D341Med (cell line): ENCODE measurements at regions not wholly inside any gene's neighbourhood (a gene's known extent, or its start where the extent isn't known, plus 50 kb on each side); places are given as distances from the start of the nearest gene placed in this dataset.
A peak's percentile ranks its signal among the peaks of the same experiment; 100 is the strongest.
"Not testable (repeated sequence)": the region's sequence is repeated elsewhere in the genome, so short reads cannot be mapped to it uniquely, and the experiment has no call there.

Source experiments
- DNase-seq: peaks from one replicate; pipeline ENCODE4 v3.0.0; 2012; ENCODE audit warnings: low spot score

DNA sequence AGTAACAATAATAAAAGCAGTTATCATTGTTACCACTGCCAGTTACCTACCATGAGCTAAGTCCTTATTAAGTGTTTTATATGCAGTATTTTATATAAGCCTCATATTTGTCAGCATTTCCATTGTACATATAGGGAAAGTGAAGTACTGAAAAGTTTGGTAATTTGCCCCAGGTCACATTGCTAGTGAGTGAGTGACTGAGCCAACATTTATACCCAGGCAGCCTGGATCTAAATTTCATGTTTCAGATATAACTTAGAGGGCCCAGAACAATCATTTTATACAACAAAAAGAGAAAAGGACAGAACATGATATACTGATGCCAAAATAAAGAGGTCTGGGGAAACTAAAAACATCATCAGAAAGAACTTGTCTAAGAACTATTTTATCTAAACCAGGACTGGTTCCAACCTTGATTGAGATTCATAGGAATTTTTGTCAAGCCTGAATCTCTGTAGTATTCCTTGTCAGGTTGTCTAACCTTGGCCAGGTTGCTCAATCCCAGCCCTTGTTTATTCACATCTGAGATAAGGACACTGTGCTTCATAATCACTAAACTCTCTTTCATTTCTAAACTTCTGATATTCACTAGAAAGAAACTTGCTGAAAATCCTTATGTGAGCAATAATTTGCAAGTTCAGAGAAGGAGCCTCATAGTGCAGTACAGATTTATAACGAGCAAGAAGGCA, 308.2 kb downstream of the IPMK start:
- no peak for DNase-seq

DNA sequence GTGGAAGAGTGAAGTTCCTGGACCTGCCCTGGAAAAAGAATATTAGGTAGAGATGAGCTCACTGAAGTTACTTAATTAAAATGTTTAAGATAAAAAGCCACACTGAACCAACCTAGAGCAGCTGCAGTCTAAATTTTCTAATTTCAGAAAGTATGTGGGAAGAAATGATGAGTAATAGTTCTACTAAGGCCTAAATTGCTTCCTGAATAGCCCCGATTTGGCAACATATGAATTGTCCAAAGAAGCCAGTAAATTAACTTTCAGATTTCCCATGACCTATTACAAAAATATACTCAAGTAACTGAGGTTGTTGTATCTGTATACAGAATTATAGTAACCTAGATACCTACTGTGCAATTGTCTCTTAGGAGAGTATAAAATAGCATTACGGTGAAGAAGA, 312.6 kb downstream of the IPMK start:
- DNase-seq, result no peak

DNA sequence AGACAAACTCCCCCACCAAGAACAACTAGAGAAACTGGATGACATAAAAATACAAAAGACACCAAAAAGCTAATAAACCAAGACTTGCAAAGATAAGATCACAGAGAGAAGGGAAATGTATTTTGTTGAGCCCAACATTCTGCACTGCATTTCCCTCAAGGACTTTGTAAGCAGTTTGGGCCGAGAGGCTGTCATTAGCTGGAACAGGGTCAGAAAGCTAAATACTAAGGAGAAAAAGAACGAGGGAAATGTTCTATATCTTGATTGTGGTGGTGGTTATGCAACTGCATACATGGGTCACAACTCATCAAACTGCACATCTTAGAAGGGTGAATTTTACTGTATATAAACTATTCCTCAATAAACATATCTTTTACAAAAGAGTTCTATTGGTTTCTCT, 315.0 kb downstream of the IPMK start:
- DNase-seq, result no peak

DNA sequence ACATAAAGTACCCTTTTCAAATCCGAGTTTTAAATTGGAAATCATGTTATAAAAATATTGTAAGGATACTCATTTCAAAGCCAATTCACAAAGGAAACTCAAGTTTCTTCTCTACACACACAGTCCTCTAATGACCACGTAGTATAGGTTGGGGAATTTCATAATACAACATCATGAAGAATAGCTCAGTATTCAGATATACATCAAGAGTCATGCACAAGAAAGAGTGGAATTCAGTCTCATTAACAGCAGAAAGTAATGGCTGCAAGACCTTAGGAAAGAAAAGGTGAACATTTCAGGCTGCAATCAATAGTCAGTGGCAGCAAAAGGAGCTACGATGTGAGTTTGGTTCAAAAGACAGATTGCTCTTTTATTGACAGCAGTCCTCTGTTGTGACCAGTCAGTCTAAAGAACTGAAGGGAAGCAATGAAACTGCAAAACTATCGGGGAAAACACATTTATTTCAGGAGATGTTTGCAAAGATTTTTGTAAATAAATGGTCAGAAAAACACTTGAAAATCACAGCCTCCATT, 317.2 kb downstream of the IPMK start:
- DNase-seq, result no peak

DNA sequence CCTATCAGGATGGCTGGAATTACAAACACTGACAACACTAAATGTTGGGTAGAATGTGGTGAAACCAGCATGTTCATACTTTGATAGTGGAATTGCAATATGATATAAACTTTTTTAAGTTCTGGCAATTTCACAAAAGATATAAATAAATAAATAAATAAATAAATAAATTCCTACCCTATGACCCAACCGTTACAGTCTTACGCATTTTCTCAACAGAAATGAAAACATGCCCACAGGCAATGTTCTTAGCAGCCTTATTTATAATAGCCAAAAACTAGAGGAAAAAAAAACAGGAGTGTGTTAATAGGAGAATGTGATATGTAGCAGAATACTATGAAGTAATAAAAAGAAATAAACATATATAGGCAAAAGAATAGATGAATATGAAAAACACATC, 318.9 kb downstream of the IPMK start:
- DNase-seq, result no peak

DNA sequence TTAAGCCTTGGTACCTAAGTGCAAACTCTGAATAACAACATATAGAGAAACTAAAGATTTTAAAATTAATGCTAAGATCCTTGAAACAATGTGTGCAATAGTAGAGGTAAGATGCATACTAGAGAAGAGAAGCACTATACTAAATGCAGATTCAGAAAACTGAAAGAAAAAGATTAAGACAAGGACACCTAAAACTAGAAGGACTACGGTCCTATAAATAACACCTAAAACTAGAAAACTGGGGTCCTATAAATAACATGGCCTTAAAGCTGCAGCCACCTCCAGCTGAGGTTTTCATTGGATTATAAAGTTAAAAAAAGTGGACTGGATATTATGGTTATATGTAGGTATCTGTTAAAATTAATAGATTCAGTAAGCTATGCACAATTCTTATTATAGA, 320.9 kb downstream of the IPMK start:
- no peak for DNase-seq

DNA sequence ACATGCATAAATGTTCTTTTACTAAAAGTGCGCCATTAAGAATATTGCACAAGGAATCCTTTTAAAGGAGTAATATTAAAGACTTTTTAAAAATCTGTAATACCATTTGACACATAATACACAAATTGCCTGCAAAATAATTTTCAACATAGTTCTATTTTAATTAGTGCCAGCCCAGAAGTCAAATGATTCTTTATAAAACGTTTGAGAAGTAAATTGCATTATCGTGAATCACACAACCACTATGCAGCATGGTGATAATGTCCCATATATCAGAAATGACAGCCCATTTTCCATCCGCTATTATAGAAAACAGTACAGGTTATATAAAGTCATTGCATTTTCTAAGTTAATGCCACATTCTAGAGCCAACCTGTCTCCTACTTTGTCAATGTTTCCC, 324.0 kb downstream of the IPMK start:
- no peak for DNase-seq

DNA sequence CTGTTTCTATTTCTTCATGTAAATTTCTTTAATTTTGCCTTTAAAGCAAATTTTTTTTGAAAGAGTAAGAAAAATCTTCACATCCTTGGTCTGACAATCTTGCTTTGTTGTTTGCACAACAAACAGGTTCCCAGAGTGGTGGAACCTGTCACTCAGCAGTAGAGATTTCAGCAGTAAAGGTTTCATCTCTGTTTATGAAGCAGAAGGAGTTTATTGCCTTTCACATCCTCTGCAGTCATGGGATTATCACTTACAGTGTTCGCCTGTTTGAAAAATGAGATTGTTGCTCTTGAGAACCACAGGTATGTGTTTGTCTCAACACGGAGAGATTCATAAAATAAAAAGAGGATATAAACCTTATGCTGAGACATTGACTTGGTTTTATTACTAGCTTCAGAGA, 342.6 kb downstream of the IPMK start:
- no peak for DNase-seq

DNA sequence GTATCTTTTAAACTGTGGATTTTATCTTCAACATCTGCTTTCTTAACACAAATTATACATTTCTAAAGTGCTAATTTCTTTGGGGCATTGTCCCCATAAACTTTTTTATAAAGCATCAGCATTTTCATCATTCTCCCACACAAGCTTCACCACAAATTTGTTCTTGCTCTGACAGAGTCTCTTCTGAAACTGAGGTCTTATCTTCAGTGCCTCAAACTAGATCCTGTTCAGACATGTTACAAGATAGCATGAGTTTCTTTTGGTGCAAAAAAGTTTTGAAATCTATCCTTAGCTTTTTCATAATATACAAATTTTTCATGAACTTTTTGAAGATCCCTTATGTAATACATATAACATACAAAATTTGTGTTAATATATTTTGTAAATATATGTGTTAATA, 346.6 kb downstream of the IPMK start:
- DNase-seq, result no peak

DNA sequence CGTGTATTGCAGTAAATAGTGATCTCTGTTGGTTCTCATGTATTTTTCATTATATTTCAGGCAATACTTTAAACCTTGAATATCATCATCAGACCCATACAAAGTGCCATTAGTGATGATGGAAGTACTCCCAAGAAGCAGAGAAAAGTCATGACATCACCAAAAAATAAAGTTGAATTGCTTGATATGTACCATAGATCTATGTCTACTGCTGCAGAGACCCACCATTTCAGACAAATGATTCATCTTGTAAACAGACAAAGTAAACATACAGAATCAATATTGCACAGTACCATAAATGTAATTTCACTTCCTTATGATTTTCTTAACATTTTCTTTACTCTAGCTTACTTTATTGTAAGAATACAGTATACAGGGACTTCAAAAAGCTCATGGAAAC, 347.8 kb downstream of the IPMK start:
- DNase-seq, result no peak

DNA sequence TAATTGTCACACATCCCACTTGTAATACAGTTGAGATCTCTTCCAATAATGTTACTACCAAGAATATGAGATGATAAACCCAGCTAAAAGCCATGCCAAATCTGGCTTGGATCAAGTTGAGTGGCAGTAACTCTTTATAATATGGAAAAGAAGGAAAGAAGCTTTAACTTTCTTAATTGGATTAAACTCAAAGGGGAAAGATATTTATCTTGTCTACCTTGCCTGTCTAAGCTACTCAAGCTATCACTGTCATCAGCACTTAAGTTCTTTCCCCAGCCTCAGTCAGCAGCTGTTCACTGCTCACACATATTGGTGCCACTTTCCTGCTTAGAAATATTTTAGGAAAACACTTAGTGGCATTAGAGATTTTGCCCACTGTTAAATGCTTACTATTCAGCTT, 350.7 kb downstream of the IPMK start:
- peak; percentile 77 for DNase-seq

DNA sequence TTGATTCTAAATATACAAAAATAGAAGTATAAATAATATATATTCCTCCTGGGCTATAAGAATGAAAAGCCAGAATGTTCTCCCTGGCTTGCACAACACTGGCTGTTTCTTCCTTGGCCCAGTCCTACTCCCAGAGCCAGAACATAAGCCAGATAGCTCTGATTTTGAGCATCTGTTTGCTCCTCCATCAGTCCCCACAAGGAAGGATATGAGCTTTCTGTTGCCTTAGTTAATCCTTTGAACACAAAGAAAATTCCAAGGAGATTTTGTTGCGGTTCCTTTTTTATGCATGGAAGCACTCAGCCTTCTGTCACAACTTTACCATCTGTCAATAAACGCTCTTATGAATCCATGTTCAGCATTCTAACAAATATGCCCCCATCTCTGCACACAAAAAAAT, 361.8 kb downstream of the IPMK start:
- peak; percentile 75 for DNase-seq

DNA sequence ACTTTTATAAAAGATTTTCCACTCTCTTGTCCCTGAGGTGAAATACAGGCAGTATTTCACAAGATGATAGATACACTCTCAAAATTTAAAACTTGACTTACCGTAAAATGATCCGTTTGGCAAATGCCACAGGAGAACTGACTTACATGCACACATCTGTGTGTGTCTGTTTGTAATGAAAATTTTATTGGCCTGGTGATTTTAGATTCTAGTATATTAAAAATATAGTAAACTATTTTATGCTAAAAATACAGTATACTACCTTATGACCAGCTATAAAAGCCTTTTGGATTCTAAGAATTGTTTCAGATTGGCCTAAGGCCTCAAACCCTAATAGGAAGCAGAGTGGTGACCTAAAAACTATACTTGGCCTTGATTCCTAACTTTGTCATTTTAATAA, 362.7 kb downstream of the IPMK start:
- DNase-seq, result no peak

DNA sequence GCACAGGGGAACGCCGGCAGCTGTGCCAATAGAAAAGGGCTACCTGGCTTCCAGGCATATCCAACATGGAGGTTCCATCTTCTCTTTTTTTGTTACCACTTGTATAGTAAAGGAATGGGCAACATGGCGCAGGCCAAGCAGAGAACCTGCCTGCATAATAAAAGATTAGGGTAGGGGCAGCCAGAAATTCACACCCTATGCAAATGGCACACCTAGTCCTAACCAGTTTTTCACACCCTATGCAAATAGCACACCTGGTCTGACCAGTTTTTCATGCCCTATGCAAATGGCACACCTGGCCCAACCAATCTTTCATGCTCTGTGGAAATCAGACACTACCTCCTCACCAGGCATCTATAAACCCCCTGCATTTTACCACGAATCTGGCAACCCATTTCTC, 369.5 kb downstream of the IPMK start:
- DNase-seq, result no peak

DNA sequence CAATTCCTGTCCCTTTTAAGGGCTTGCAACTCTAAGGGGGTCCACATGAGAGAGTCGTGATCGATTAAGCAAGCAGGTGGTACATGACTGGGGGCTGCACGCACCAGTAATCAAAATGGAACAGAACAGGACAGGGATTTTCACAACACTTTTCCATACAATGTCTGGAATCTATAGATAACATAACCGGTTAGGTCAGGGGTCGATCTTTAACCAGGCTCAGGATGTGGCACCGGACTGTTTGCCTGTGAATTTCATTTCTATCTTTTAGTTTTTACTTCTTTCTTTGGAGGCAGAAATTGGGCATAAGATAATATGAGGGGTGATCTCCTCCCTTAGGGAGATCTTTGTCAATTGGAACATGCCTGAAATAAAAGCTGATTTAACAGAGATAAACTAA, 370.1 kb downstream of the IPMK start:
- no peak for DNase-seq

DNA sequence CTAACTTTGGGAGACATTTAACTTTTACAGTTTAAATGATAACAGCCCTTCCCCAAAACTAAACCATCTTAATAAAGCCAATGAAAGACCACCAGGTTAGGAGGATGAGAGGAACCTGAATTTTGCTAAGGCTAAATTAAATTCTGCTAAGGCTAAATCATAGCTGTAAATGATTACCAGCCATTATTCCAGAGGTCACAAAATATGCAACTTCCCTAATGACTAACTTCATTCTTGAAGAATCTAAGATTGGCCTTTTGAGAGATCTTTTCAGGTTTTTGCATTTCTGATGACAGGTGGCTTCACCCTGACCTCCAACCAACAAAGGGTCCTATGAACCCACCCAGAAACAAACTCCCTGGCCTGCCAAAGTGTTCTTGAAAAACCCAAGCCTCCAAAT, 373.3 kb downstream of the IPMK start:
- no peak for DNase-seq

DNA sequence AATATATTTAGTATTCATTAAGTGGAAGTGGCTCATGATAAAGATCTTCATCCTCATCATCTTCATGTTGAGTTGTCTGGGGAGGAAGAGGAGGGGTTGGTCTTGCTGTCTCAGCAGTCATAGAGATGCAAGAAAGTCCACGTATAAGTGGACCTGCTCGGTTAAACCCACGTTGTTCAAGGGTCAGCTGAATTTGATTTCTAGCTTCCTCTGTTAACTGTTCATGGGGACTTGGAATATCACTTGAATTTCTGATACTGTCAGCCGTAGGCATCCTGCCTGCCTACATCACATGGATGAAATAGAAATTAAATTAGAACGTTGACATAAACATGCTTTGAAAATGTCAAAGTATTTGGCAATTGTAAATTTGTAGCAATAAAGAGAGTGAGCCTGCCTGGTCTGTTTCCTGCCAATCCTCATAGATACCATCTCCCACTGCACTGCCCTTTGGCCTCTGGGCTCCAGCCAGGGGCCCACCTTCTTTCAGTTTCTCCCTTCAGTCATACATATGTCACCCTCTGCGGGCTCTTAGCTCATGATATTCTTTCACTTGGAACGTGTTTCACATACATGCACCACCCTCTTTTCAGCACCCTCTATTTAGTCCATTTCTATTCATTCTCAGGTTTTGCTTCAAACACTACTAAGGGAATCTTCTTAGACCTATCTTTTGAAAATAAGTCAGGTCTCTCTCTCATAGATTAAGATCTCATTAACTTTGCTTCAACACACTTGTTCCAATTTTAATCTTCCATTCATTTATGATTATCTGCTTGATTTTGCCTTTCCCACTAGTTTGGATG, 376.3 kb downstream of the IPMK start:
- no peak for DNase-seq

DNA sequence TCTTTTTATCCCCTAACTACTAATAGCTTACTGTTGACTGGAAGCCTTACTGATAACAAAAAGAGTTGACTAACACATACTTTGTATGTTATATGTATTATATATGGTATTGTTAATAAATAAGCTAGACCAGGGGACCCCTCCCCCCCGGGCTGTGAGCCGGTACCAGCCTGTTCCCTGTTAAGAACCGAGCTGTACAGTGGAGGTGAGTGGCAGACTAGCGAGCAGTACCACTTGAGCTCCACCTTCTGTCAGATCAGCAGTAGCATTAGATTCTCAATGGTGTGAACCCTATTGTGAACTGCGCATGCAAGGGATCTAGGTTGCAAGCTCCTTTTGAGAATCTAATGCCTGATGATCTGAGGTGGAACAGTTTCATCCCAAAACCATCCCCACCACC, 377.0 kb downstream of the IPMK start:
- DNase-seq, result no peak

DNA sequence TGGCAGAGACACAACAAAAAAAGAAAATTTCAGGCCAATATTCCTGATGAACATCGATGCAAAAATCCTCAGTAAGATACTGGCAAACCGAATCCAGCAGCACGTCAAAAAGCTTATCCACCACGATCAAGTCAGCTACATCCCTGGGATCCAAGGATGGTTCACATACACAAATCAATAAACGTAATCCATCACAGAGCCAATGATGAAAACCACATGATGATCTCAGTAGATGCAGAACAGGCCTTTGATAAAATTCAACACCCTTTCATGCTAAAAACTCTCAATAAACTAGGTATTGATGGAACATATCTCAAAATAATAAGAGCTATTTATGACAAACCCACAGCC, 382.1 kb downstream of the IPMK start:
- DNase-seq, result not testable (repeated sequence)

DNA sequence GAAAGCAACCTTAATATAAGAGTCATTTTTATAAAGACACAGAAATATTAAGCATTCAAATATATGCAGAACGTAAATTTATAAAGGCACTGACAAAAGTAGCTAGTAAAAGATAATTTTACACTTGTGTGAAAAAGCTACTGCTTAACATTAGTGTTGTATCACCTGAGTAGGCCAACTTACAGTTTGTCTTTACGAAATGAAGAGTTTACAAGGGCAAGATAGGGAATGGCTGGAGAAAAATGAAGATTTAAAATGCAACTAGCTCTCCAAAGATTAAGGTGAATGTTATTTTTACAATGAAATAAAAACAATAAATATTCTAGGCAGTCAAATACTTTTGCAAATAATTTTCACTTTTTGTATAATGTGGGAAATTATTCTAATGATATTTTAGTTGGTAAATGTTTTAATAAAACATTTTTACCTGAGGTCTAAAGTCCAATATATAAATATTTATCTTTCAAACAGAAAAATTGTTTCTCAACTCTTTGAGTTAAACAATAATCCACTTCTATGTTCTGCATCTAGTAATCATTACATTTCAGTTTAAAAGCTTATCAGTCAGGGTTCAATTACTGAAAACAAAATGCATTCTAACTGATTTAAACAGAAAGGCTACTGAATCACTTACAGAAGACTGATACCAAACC, 382.6 kb downstream of the IPMK start:
- no peak for DNase-seq

DNA sequence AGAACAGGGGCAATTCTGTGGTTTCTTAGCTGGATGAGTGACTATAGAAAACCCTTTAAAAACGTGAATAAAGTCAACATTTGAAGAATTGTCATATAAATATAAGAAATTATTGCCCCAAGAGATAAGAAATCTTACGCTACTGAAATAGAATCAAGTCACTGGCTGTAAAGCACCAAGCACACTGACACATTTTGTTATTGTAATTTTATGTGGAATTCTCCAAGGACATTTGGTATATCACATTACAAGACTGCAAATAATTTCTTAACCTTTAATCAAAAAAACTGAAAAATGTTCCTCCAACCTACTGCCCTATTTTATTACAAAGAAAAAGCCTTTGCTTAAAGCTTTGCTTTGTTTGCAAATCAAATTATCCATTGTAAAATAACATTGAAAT, 383.3 kb downstream of the IPMK start:
- DNase-seq, result no peak

DNA sequence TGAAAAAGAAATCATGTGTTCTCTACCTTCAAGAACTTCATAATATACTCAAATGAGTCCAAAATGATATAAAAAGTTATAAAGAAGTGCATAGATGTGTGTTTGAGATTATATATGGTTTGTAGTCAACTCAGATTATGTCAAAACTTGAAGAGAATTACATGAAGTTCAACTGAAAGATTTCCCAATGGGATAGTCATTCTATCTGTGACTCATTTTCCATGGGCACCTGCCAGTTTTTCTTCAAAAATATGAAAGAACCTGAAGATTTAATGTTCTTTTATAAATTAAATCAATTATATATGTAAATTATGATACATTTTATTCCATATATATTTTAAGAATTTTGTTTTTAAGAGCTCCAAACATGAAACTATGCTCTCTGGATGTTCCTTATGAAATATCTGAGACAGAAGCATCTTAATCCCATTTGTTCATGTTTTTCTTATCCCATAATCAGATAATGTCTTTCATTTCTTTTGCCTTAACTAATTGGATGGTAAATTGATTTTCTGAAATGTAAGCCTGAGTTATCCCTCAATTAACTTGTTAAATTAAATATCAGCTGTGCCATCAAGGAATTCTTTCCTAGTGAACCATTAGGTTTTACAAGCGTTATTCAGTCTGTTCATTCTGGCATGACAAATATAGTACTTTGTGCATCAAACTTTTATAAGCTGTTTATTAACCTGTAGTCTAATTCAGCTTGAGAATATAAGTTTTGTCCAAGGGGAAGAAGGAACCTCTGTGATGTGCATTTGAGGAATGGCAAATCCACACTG, 387.1 kb downstream of the IPMK start:
- no peak for DNase-seq
